SU-DHL-6 (cell line): ENCODE measurements at regions not wholly inside any gene's neighbourhood (a gene's known extent, or its start where the extent isn't known, plus 50 kb on each side); places are given as distances from the start of the nearest gene placed in this dataset.

Experiments used
- H2AFZ ChIP-seq: fragments of 200-600 bp; sonication (generic); 2 replicates; pipeline ENCODE4 v1.6.1; 2014; ENCODE audit warnings: low read depth, mild to moderate bottlenecking, moderate library complexity, mixed read lengths, antibody characterized with exemption, low read length; ENCODE audit not compliant: severe bottlenecking
- H3F3A ChIP-seq: fragments of 200-600 bp; shearing (Covaris generic); 2 replicates; pipeline ENCODE4 v1.6.0; 2016; ENCODE audit warnings: antibody characterized with exemption, mild to moderate bottlenecking; ENCODE audit not compliant: insufficient read depth
- H3K27ac ChIP-seq: fragments of 200-600 bp; sonication (generic); 2 replicates; pipeline ENCODE4 v1.5.1; 2016; ENCODE audit warnings: low read depth, mild to moderate bottlenecking, low read length, moderate library complexity, mixed read lengths
- H3K27me3 ChIP-seq: fragments of 200-600 bp; sonication (generic), shearing (Covaris generic); 2 replicates; pipeline ENCODE4 v1.6.0; 2014; ENCODE audit warnings: mild to moderate bottlenecking, low read length
- H3K36me3 ChIP-seq: fragments of 200-600 bp; sonication (generic); 2 replicates; pipeline ENCODE4 v1.6.1; 2014; ENCODE audit warnings: mild to moderate bottlenecking, low read length, mixed read lengths
- H3K4me2 ChIP-seq: fragments of 300-600, 200-600 bp; shearing (Covaris generic), sonication (generic); 2 replicates; pipeline ENCODE4 v1.6.0; 2014; ENCODE audit warnings: low read length, low read depth, mild to moderate bottlenecking; ENCODE audit not compliant: poor library complexity, severe bottlenecking
- H3K4me3 ChIP-seq: fragments of 200-600 bp; sonication (generic); 2 replicates; pipeline ENCODE4 v1.5.1; 2014; ENCODE audit warnings: antibody characterized with exemption, low read length, mild to moderate bottlenecking, mixed read lengths; ENCODE audit not compliant: insufficient read depth, poor library complexity, severe bottlenecking
- H3K79me2 ChIP-seq: fragments of 200-600 bp; sonication (generic); 2 replicates; pipeline ENCODE4 v1.6.1; 2014; ENCODE audit warnings: mild to moderate bottlenecking, low read length, moderate library complexity; ENCODE audit not compliant: insufficient read depth
- H3K9ac ChIP-seq: fragments of 200-600 bp; sonication (generic); 2 replicates; pipeline ENCODE4 v1.7.0; 2014; ENCODE audit warnings: mild to moderate bottlenecking, low read length
- H3K9me2 ChIP-seq: fragments of 200-600 bp; sonication (generic); replicated peaks from 2 replicates; pipeline ENCODE4 v1.6.1; 2014; ENCODE audit warnings: low read length; ENCODE audit not compliant: insufficient read depth
- H3K9me3 ChIP-seq: fragments of 200-600 bp; sonication (generic); 2 replicates; pipeline ENCODE4 v1.6.1; 2014; ENCODE audit warnings: low read length, mixed read lengths; ENCODE audit not compliant: insufficient read depth
- H4K20me1 ChIP-seq: fragments of 200-600 bp; sonication (generic); 2 replicates; pipeline ENCODE4 v1.6.1; 2014; ENCODE audit warnings: low read depth, mild to moderate bottlenecking, antibody characterized with exemption, low read length, moderate library complexity, mixed read lengths
- CTCF ChIP-seq: fragments of 200-600 bp; sonication (generic); IDR thresholded peaks from one replicate; pipeline ENCODE4 v1.5.1; 2017; ENCODE audit warnings: antibody characterized with exemption, mild to moderate bottlenecking, low read length, moderate library complexity; ENCODE audit not compliant: insufficient read depth, poor library complexity, severe bottlenecking
- EZH2phosphoT487 ChIP-seq: fragments of 200-600 bp; sonication (generic), shearing (Covaris generic); conservative IDR thresholded peaks from 2 replicates; pipeline ENCODE4 v1.6.1; 2018; ENCODE audit warnings: mild to moderate bottlenecking, antibody characterized with exemption, low read length, moderate library complexity, mixed read lengths

GRCh38 chr5:159507661-159508060 is 177.4 kb upstream of the IL12B start:
- no peaks in the 10 kb centered on the region for H3K36me3 ChIP-seq
- H3K27me3 ChIP-seq: no peaks in the 10 kb centered on the region
- no peaks in the 10 kb centered on the region for H3K9me3 ChIP-seq
- H3K27ac ChIP-seq: no peak overlapping the region
- TF ChIP-seq CTCF: no peak
- no peak for TF ChIP-seq EZH2phosphoT487
- no peak overlapping the region for H3K9ac ChIP-seq
- H2AFZ ChIP-seq: no peak overlapping the region
- no peaks in the 10 kb centered on the region for H4K20me1 ChIP-seq
- no peak overlapping the region for H3K4me3 ChIP-seq
- no peaks in the 10 kb centered on the region for H3K9me2 ChIP-seq
- no peak overlapping the region for H3K4me2 ChIP-seq
- H3K79me2 ChIP-seq: no peaks in the 10 kb centered on the region
- no peaks in the 10 kb centered on the region for H3F3A ChIP-seq

- H3K27me3 ChIP-seq: no peaks in the 10 kb centered on the region
- H3F3A ChIP-seq: no peaks in the 10 kb centered on the region
- TF ChIP-seq CTCF: no peak
- TF ChIP-seq EZH2phosphoT487: no peak
- no peaks in the 10 kb centered on the region for H4K20me1 ChIP-seq
- H3K79me2 ChIP-seq: no peaks in the 10 kb centered on the region
- H3K9me3 ChIP-seq: no peaks in the 10 kb centered on the region
- H3K9ac ChIP-seq: no peak overlapping the region
- H2AFZ ChIP-seq: no peak overlapping the region
- no peaks in the 10 kb centered on the region for H3K36me3 ChIP-seq
- H3K9me2 ChIP-seq: no peaks in the 10 kb centered on the region
- H3K4me2 ChIP-seq: no peak overlapping the region
- H3K27ac ChIP-seq: no peak overlapping the region
- H3K4me3 ChIP-seq: no peak overlapping the region
Observed at GRCh38 chr5:159508344-159508743, 178.1 kb upstream of the IL12B start.

GRCh38 chr5:159509002-159509660 is 178.8 kb upstream of the IL12B start:
- TF ChIP-seq CTCF (no peak), EZH2phosphoT487 (no peak)
- H3K4me3 ChIP-seq: no peak overlapping the region
- no peaks in the 10 kb centered on the region for H3K9me2 ChIP-seq
- no peak overlapping the region for H2AFZ ChIP-seq
- H3K9me3 ChIP-seq: no peaks in the 10 kb centered on the region
- no peaks in the 10 kb centered on the region for H3F3A ChIP-seq
- no peaks in the 10 kb centered on the region for H3K36me3 ChIP-seq
- no peak overlapping the region for H3K4me2 ChIP-seq
- no peak overlapping the region for H3K9ac ChIP-seq
- no peaks in the 10 kb centered on the region for H4K20me1 ChIP-seq
- no peaks in the 10 kb centered on the region for H3K79me2 ChIP-seq
- no peaks in the 10 kb centered on the region for H3K27me3 ChIP-seq
- H3K27ac ChIP-seq: no peak overlapping the region
